ENCODE measurements at regions not wholly inside any gene's neighbourhood (a gene's known extent, or its start where the extent isn't known, plus 50 kb on each side); places are given as distances from the start of the nearest gene placed in this dataset.

GRCh38 chr14:84251411-84252115 is 1278.4 kb upstream of the FLRT2 start:
- no peak overlapping the region for H3K4me3 Mint-ChIP-seq
- no peaks in the 10 kb centered on the region for H3K27me3 Mint-ChIP-seq (ENCODE audit: low read depth)
- H3K36me3 Mint-ChIP-seq (ENCODE audit: low read depth): no peaks in the 10 kb centered on the region
- no peaks in the 10 kb centered on the region for H3K9me3 Mint-ChIP-seq
- no peak for DNase-seq (ENCODE audit: low read depth, low spot score)
- TF ChIP-seq CTCF (conservative IDR thresholded peaks at IDR 0.05): no peak
- H3K4me1 Mint-ChIP-seq: peaks cover 23% of the 10 kb centered on the region
- no peak overlapping the region for H3K27ac Mint-ChIP-seq (ENCODE audit: unreplicated experiment)

GRCh38 chr14:84252706-84253105 is 1277.2 kb upstream of the FLRT2 start:
- TF ChIP-seq CTCF (conservative IDR thresholded peaks at IDR 0.05): no peak
- no peak overlapping the region for H3K27ac Mint-ChIP-seq (ENCODE audit: unreplicated experiment)
- no peak for DNase-seq (ENCODE audit: low read depth, low spot score)
- peaks cover 26% of the 10 kb centered on the region for H3K4me1 Mint-ChIP-seq
- no peaks in the 10 kb centered on the region for H3K36me3 Mint-ChIP-seq (ENCODE audit: low read depth)
- no peaks in the 10 kb centered on the region for H3K27me3 Mint-ChIP-seq (ENCODE audit: low read depth)
- H3K9me3 Mint-ChIP-seq: no peaks in the 10 kb centered on the region
- H3K4me3 Mint-ChIP-seq: no peak overlapping the region

GRCh38 chr14:84253326-84253725 is 1276.6 kb upstream of the FLRT2 start:
- H3K27me3 Mint-ChIP-seq (ENCODE audit: low read depth): no peaks in the 10 kb centered on the region
- H3K36me3 Mint-ChIP-seq (ENCODE audit: low read depth): no peaks in the 10 kb centered on the region
- TF ChIP-seq CTCF (conservative IDR thresholded peaks at IDR 0.05): no peak
- H3K4me3 Mint-ChIP-seq: no peak overlapping the region
- H3K4me1 Mint-ChIP-seq: peaks cover 26% of the 10 kb centered on the region
- DNase-seq (ENCODE audit: low read depth, low spot score): no peak
- H3K9me3 Mint-ChIP-seq: no peaks in the 10 kb centered on the region
- no peak overlapping the region for H3K27ac Mint-ChIP-seq (ENCODE audit: unreplicated experiment)

- Mint-ChIP-seq H3K4me1 (peaks cover 26% of the 10 kb centered on the region), H3K4me3 (no peak overlapping the region), H3K27ac (ENCODE audit: unreplicated experiment) (no peak overlapping the region), H3K9me3 (no peaks in the 10 kb centered on the region), H3K36me3 (ENCODE audit: low read depth) (no peaks in the 10 kb centered on the region), H3K27me3 (ENCODE audit: low read depth) (no peaks in the 10 kb centered on the region)
- no peak for TF ChIP-seq CTCF (conservative IDR thresholded peaks at IDR 0.05)
- no peak for DNase-seq (ENCODE audit: low read depth, low spot score)
Observed at GRCh38 chr14:84254290-84254689, 1275.7 kb upstream of the FLRT2 start.

- H3K4me3 Mint-ChIP-seq: no peak overlapping the region
- no peak overlapping the region for H3K27ac Mint-ChIP-seq (ENCODE audit: unreplicated experiment)
- no peak for DNase-seq (ENCODE audit: low read depth, low spot score)
- no peaks in the 10 kb centered on the region for H3K36me3 Mint-ChIP-seq (ENCODE audit: low read depth)
- H3K27me3 Mint-ChIP-seq (ENCODE audit: low read depth): no peaks in the 10 kb centered on the region
- peaks cover 4% of the 10 kb centered on the region for H3K4me1 Mint-ChIP-seq
- H3K9me3 Mint-ChIP-seq: peaks cover 3% of the 10 kb centered on the region
- no peak for TF ChIP-seq CTCF (conservative IDR thresholded peaks at IDR 0.05)
Observed at GRCh38 chr14:84262932-84263331, 1267.0 kb upstream of the FLRT2 start.
